ENCODE measurements at regions not wholly inside any gene's neighbourhood (a gene's known extent, or its start where the extent isn't known, plus 50 kb on each side); places are given as distances from the start of the nearest gene placed in this dataset.
"Not testable (repeated sequence)": the region's sequence is repeated elsewhere in the genome, so short reads cannot be mapped to it uniquely, and the experiment has no call there.

DNA sequence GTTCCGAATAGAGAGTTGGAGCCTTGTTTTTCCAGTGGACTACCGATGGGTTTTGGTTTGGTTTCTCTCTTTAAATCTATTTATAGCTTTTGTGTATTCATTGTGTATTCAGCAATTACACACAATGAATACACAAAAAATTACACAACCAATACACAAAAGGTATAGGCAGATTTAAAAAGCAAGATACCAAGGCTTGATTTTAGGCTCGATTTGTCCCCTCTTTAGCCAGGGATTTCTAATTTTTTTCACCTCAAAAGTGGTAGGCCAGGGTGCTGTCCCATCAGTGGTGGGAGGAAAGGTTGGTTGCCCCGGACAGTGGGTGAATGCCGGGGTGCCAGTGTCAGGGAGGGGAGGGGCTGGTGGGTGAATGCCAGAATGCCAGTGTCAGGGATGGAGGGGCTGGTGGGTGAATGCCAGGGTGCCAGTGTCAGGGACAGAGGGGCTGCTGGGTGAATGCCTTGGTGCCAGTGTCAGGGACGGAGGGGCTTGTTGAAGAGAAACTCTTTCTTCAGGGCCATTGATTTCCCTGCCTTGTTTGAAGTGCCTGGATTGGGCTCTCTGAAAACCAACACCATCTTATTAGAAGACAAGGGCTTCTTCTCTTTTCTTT is 186.2 kb downstream of the GOLGA6L6 start:
- Histone ChIP-seq H4K20me1 (no peaks in the 10 kb centered on the region), H3K9ac (no peak overlapping the region), H3K4me1 (peaks cover 39% of the 10 kb centered on the region), H3K4me3 (no peak overlapping the region), H3K36me3 (no peaks in the 10 kb centered on the region), H3K9me3 (no peaks in the 10 kb centered on the region), H3K27me3 (no peaks in the 10 kb centered on the region), H3K4me2 (no peak overlapping the region), H3K27ac (no peak overlapping the region; the same call in 1 of the 2 replicates)
- no peak for TF ChIP-seq Cebpa-rat (IDR thresholded peaks at IDR 0.05)

GRCh38 chr15:20354884-20355223 is 186.7 kb downstream of the GOLGA6L6 start:
- not testable (repeated sequence) for H3K9me3 ChIP-seq, H3K4me3 ChIP-seq, H4K20me1 ChIP-seq, H3K27me3 ChIP-seq, H3K36me3 ChIP-seq, H3K9ac ChIP-seq, H3K4me2 ChIP-seq, H3K27ac ChIP-seq
- H3K4me1 ChIP-seq: peaks cover 40% of the 10 kb centered on the region

- Histone ChIP-seq H3K4me1 (peaks cover 43% of the 10 kb centered on the region), H3K4me3 (no peak overlapping the region), H3K27ac (no peak overlapping the region), H4K20me1 (no peaks in the 10 kb centered on the region), H3K9me3 (no peaks in the 10 kb centered on the region), H3K36me3 (no peaks in the 10 kb centered on the region), H3K27me3 (no peaks in the 10 kb centered on the region), H3K9ac (no peak overlapping the region), H3K4me2 (peak overlapping the region; percentile 30)
- TF ChIP-seq Cebpa-rat (IDR thresholded peaks at IDR 0.05): no peak
These were observed 187.4 kb downstream of the GOLGA6L6 start for GRCh38 chr15:20353966-20354883.

DNA sequence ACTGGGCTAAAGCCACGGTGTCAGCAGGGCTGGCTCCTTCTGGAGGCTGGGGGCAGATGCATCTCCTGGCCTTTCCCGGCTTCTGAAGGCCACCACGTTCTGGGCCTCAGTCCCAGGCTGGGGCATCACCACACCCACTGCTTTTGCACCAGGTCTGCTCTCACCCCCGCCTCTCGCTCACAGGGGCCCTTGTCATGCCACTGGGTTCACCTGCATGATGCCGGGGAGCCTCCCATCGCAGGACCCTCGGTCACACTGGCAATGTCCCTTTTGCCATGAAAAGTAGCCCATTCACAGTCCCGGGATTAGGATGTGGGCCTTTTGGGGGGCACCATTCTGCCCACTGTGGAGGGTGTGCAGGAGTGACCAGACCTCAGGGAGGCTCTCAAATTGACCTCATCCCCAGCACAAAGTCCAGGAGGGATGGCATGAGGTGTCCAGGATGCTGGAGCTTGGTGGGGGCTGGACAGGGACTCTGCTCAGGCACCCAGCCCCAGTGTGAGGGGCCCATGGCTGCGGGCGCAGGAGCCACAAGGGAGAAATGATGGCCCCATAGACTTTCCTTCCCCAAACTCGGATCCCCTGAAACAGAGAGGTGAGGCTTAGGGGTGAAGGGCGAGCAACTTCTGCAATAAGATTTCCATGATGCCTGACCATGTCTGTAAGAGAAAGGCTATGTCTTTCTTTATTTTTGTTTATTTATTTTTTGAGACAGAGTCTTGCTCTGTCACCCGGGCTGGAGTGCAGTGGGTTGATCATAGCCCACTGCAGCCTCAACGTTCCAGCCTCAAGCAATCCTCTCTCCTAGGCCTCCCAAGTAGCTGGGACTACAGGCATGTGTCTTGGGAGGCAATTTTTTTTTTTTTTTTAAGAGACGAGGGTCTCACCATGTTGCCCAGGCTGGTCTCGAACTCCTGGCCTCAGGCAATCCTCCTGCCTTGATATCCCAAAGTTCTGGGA is 189.1 kb downstream of the GOLGA6L6 start:
- no peak for TF ChIP-seq Cebpa-rat (IDR thresholded peaks at IDR 0.05)
- H3K9ac ChIP-seq: 0 out of 2 replicates have a peak overlapping the region, but pooled peaks have one; percentile 31
- H3K36me3 ChIP-seq: no peaks in the 10 kb centered on the region
- no peak overlapping the region for H3K4me3 ChIP-seq
- H3K27me3 ChIP-seq: no peaks in the 10 kb centered on the region
- no peaks in the 10 kb centered on the region for H3K9me3 ChIP-seq
- peaks cover 43% of the 10 kb centered on the region for H3K4me1 ChIP-seq
- peak overlapping the region; percentile 41 for H3K27ac ChIP-seq
- H4K20me1 ChIP-seq: no peaks in the 10 kb centered on the region
- peak overlapping the region; percentile 30 for H3K4me2 ChIP-seq

- TF ChIP-seq Cebpa-rat (IDR thresholded peaks at IDR 0.05): no peak
- Histone ChIP-seq H3K36me3 (no peaks in the 10 kb centered on the region), H3K4me1 (peaks cover 33% of the 10 kb centered on the region), H3K9ac (no peak overlapping the region), H3K27me3 (no peaks in the 10 kb centered on the region), H3K27ac (no peak overlapping the region), H3K9me3 (no peaks in the 10 kb centered on the region), H3K4me3 (no peak overlapping the region), H4K20me1 (no peaks in the 10 kb centered on the region), H3K4me2 (peak overlapping the region; percentile 30)
These were observed 190.1 kb downstream of the GOLGA6L6 start for GRCh38 chr15:20351448-20351971.

GRCh38 chr15:20349774-20350498 is 191.7 kb downstream of the GOLGA6L6 start:
- H3K4me1 ChIP-seq: peaks cover 32% of the 10 kb centered on the region
- H3K9ac ChIP-seq: no peak overlapping the region
- H4K20me1 ChIP-seq: no peaks in the 10 kb centered on the region
- H3K27me3 ChIP-seq: no peaks in the 10 kb centered on the region
- no peaks in the 10 kb centered on the region for H3K36me3 ChIP-seq
- TF ChIP-seq Cebpa-rat (IDR thresholded peaks at IDR 0.05): no peak
- H3K4me2 ChIP-seq: no peak overlapping the region
- H3K9me3 ChIP-seq: 0 out of 2 replicates have a peak, but pooled peaks cover under 1% of the 10 kb centered on the region
- H3K27ac ChIP-seq: no peak overlapping the region
- H3K4me3 ChIP-seq: no peak overlapping the region

DNA sequence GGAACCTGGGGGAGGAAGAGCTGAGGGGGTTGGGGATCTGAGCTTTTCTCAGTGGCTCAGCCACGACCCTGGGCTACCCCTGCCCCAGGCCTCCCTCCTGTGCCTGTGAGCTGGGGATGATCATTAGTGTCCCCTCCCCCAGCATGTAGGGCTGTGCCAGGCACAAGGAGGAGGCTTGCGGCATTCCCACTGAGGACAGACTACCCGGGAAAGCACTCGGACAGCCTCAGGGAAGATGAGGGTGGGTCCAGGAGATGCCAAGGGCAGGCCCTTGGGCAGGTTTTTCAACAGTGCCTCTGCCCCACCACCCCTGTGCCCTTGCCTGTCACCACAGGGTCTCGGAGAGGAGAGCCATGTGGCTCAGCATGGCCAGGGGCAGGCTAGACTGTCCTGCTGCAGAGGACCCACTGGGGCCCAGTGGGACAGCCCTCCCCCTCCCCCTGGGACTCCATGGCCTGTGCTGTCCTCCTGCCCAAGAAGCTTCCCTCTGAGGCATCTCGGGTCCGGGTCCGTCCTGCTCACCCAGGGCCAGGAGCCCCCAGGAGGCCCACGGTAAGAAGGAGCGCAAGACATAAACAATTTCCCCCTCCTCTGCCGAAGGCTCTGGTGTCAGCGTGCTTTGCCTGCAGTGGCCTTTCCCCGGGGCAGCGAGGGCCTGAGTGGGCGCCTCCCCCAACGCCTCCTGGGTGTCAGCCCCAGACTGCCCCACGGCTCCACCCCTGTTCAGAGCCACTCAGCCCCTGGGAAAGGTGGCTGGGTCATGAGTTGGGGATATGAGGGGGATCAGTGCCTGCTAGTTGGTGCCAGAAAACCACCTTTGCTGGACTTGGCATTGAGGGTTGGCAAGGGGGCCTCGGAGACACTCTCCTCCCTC is 192.5 kb downstream of the GOLGA6L6 start:
- no peak for TF ChIP-seq Cebpa-rat (IDR thresholded peaks at IDR 0.05)
- Histone ChIP-seq H3K9me3 (peaks cover 7% of the 10 kb centered on the region; the same call in 1 of the 2 replicates), H3K27me3 (no peaks in the 10 kb centered on the region), H4K20me1 (no peaks in the 10 kb centered on the region), H3K27ac (no peak overlapping the region), H3K4me1 (peaks cover 30% of the 10 kb centered on the region), H3K36me3 (no peaks in the 10 kb centered on the region), H3K9ac (no peak overlapping the region), H3K4me2 (no peak overlapping the region), H3K4me3 (no peak overlapping the region)

DNA sequence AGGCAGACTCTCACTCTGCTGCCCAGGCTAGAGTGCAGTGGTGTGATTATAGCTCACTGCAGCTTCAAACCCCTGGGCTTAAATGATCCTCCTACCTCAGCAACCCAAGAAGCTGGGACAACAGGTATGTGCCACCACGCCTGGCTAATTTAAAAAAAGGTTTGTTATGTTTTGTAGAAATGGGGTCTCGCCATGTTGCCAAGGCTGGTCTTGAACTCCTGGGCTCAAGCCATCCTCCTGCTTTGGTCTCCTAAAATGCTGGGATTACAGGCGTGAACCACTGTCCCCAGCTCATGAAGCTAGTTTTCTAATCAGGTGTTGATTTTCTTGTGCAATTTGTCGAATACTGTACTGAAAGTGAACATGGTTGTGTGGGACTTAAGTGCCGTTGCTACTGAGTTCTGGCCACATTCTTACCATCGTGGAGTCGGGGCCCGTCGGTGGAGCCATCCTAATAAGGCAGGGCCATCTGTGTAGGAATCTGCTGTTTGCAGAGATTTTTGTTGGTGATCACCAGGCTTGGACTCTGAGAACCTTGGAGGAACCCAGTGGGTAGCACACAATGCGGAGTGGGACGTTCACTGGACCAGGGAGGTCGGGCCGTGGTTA is 193.2 kb downstream of the GOLGA6L6 start:
- Histone ChIP-seq H3K27ac (no peak overlapping the region), H3K36me3 (no peaks in the 10 kb centered on the region), H3K9me3 (peaks cover 15% of the 10 kb centered on the region), H3K4me3 (no peak overlapping the region), H3K4me1 (peaks cover 23% of the 10 kb centered on the region), H3K4me2 (no peak overlapping the region), H3K9ac (no peak overlapping the region), H3K27me3 (no peaks in the 10 kb centered on the region), H4K20me1 (no peaks in the 10 kb centered on the region)
- no peak for TF ChIP-seq Cebpa-rat (IDR thresholded peaks at IDR 0.05)
